Pancreas (tissue), 10 donors: ENCODE measurements at regions not wholly inside any gene's neighbourhood (a gene's known extent, or its start where the extent isn't known, plus 50 kb on each side); places are given as distances from the start of the nearest gene placed in this dataset.

Source experiments
- ATAC-seq, 4 donors: fragments of 200-7000 bp; cut with Tn5 transposase; one replicate each; pipeline versions ENCODE4 v1.8.0 to v1.9.1; 2020; ENCODE audit warnings: mild to moderate bottlenecking in 4 of 4, moderate library complexity in 4 of 4
- DNase-seq, 6 donors: peaks; one replicate each; pipeline ENCODE4 v3.0.0-alpha.2; 2020
- FAIRE-seq: peaks from 2 replicates; lab custom pipeline; 2012; peaks lifted over from hg19 to GRCh38; lab: Jason Lieb, UNC
- H3K27ac ChIP-seq, 4 donors: fragments of 200-600 bp; sonication (generic); 1 replicate in 3 of 4; 2 replicates in 1 of 4; pipeline versions ENCODE4 v1.5.0 to v1.8.0; 2020
- H3K27me3 ChIP-seq, 4 donors: fragments of 200-600 bp; one replicate each; pipeline ENCODE4 v1.8.0; 2021
- H3K36me3 ChIP-seq, 3 donors: fragments of 200-600 bp; sonication (generic) in 1 of 3; one replicate each; pipeline versions ENCODE4 v1.5.0 to v1.8.0; 2020 to 2021
- H3K4me1 ChIP-seq, 3 donors: fragments of 200-600 bp; one replicate each; pipeline ENCODE4 v1.8.0; 2021
- H3K4me3 ChIP-seq, 4 donors: fragments of 200-600 bp; sonication (generic) in 2 of 4; one replicate each; pipeline versions ENCODE4 v1.5.0 to v1.8.0; 2020 to 2021
- H3K9me3 ChIP-seq, 4 donors: fragments of 200-600 bp; one replicate each; pipeline ENCODE4 v1.8.0; 2021
- WGBS, 2 donors: extraction: QIAGEN DNeasy Blood & Tissue Kit; methylation state at CpG; one replicate each; pipeline ENCODE4 v1.1.7; 2013; 5-methylcytosine and 5-hydroxymethylcytosine counted together
- intact Hi-C, 3 donors: fragments of 100-400 bp; cut with DNase I; formaldehyde crosslinking; loops; one replicate each; pipeline versions ENCODE4 v1.11.1 to v1.14.2; 2022
- TF ChIP-seq, protein P1 (sequence below), 4 donors: fragments of 200-600 bp; sonication (generic) in 3 of 4; IDR thresholded peaks; one replicate each; pipeline versions ENCODE4 v1.5.0 to v1.8.0; 2021; ENCODE audit warnings: antibody characterized with exemption in 4 of 4
- donor health status: healthy with polysubstance abuse.
- donor health status: DM: no; HTN: no; CAD: no; lungs with moderate emphysema.
- donor health status: DM: no; HTN: no; CAD: no.
- donor health status: control.
- donor health status: control.
- donor health status: Bipolar disorder and iron deficiency.
- donor health status: DM: yes; HTN: yes; CAD: no.
- donor health status: DM: no; HTN: no; CAD: no.
- donor health status: DM: no; HTN: no; CAD: no.
- donor health status: DM: yes; HTN: yes; CAD: no.

DNA sequence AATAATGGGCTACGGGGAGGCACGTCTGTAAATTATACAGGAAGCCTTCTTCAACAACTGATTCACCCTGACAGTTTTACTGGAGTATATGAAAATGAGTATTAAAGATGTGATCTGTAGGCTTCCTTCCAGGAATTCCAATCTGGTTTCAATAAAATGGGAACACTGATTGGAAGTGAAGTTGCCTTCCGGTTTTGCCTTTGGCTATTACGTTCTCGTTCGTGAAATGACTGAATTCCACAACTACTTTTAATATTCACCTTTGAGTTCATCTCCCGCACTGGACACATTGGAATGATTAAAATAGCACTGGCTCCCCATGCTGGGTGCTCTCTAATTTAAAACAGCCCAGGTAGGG is 350.1 kb upstream of the MKI67 start:
- Histone ChIP-seq H3K4me3 (no peak overlapping the region), H3K27me3 (no peaks in the 10 kb centered on the region), H3K4me1 (no peaks in the 10 kb centered on the region), H3K27ac (no peak overlapping the region), H3K36me3 (no peaks in the 10 kb centered on the region), H3K9me3 (no peaks in the 10 kb centered on the region)
- 63 to 81% methylated on average over 7 of the region's 7 CpGs for WGBS, 2 donors
- DNase-seq (no peak), FAIRE-seq (no peak), ATAC-seq (no peak)
- TF ChIP-seq, protein P1, sequence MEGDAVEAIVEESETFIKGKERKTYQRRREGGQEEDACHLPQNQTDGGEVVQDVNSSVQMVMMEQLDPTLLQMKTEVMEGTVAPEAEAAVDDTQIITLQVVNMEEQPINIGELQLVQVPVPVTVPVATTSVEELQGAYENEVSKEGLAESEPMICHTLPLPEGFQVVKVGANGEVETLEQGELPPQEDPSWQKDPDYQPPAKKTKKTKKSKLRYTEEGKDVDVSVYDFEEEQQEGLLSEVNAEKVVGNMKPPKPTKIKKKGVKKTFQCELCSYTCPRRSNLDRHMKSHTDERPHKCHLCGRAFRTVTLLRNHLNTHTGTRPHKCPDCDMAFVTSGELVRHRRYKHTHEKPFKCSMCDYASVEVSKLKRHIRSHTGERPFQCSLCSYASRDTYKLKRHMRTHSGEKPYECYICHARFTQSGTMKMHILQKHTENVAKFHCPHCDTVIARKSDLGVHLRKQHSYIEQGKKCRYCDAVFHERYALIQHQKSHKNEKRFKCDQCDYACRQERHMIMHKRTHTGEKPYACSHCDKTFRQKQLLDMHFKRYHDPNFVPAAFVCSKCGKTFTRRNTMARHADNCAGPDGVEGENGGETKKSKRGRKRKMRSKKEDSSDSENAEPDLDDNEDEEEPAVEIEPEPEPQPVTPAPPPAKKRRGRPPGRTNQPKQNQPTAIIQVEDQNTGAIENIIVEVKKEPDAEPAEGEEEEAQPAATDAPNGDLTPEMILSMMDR (IDR thresholded peaks at IDR 0.05): no peak
- intact Hi-C loops: no loop called here

DNA sequence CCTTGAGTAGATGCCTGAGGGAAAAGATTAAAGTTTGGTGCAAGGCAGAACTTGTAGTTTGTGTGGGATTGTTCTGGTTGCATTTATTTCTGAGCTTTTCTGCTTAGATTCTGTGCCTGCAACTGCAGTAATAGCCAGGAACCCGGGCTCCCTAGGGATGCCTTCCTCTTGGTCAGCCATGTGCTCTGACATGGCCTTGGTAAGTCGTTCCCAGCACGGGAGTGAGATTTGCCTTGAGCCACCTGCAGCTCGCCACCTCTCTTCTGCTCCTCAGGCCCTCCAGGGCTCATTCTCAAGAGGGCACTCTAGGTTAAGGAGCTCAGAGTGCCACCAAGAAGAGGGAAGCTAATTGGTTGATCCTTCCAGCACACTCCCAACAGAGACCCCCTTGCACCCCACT is 350.6 kb upstream of the MKI67 start:
- 32 to 43% methylated on average over 4 of the region's 4 CpGs for WGBS, 2 donors
- intact Hi-C loops: no loop called here

DNA sequence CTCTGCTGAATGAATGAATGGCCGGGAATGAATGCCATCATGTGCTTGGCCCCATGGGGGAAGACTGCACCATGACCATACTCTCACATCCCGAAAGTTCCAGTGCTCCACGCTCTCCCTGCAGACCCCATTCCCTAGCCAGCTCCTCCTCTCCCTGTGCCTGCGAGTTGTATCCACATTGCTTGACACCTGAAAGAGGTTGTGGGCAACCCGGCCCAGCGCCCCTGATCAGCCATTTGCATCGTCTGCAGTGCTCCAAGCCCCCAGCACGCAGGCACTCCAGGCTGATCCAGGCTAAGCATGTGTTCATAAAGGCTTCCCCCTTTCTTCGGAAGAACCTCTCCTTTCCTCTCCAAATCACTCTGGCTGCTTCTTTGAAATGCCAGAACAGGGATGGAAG is 354.4 kb upstream of the MKI67 start:
- Histone ChIP-seq H3K4me1 (no peaks in the 10 kb centered on the region), H3K4me3 (no peak overlapping the region), H3K36me3 (no peaks in the 10 kb centered on the region), H3K9me3 (no peaks in the 10 kb centered on the region), H3K27me3 (no peaks in the 10 kb centered on the region), H3K27ac (no peak overlapping the region)
- no peak for ATAC-seq
- intact Hi-C loops: no loop called here
- WGBS, 2 donors: 45 to 58% methylated on average over 9 of the region's 9 CpGs
- TF ChIP-seq, protein P1 (IDR thresholded peaks at IDR 0.05): no peak
- no peak for FAIRE-seq
- no peak for DNase-seq

More for the DNA sequence above, 350.6 kb upstream of the MKI67 start:
- Histone ChIP-seq H3K4me1 (no peaks in the 10 kb centered on the region), H3K4me3 (no peak overlapping the region), H3K27ac (no peak overlapping the region), H3K27me3 (no peaks in the 10 kb centered on the region), H3K9me3 (no peaks in the 10 kb centered on the region), H3K36me3 (no peaks in the 10 kb centered on the region)
- FAIRE-seq (no peak), DNase-seq (no peak), ATAC-seq (no peak)
- TF ChIP-seq, protein P1 (IDR thresholded peaks at IDR 0.05): no peak

DNA sequence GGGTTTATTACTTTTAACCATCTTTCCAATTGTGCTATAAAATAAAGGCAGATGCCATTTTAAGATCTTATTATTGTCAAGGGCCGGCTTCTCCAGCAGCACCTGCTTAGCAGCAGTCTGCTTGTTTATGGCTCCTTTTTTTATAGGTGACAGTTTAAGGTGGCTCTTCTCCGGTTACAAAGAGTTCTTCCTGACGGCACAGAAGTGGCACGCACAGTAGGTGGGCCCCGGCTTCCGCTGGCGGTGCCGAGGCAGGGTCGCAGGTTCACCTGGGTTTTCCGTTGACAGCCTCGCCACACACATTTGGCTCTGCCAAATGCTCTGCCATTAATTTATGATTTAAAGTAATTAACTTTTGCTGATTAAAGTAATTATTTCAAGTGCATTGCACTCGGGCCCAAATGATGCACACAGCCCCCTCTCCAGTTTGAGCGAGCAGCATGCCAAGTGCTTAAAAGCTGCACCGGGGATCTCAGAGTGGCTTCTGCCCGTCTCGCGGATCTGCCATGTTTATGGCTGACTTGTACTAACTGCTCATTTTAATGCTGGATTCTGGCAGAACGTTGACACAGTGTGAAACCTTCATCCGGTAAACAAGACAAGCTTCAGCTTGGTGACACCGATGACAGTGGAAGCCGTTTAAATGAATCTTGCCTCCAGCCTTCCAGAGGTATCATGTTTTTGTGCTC is 355.1 kb upstream of the MKI67 start:
- Histone ChIP-seq H3K4me1 (no peaks in the 10 kb centered on the region), H3K36me3 (no peaks in the 10 kb centered on the region), H3K4me3 (no peak overlapping the region), H3K27ac (no peak overlapping the region), H3K9me3 (no peaks in the 10 kb centered on the region), H3K27me3 (no peaks in the 10 kb centered on the region)
- DNase-seq: no peak
- no peak for FAIRE-seq
- intact Hi-C loops: no loop called here
- no peak for ATAC-seq
- WGBS, 2 donors: 47 to 58% methylated on average over 21 of the region's 21 CpGs
- TF ChIP-seq, protein P1 (IDR thresholded peaks at IDR 0.05): no peak

DNA sequence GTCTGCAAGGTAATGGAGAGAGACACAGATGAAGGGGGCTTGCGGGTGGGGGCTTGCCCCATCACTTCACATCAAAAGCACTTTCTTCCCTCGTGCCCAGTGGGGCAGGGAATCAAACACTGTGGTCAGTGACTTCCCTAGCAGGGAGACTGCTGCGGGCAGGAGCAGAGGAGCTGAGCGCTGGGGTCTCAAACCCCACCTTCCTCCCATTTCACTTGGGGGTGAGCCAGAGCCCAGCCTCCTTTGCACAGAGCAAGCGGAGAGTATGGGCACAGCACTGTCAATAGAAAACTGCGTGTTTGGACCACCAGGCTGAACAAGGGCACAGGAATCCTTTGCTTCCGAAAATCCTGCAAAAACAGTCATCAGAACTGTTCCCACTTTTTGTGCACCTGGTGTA is 355.8 kb upstream of the MKI67 start:
- FAIRE-seq (no peak), DNase-seq (no peak), ATAC-seq (no peak)
- TF ChIP-seq, protein P1 (IDR thresholded peaks at IDR 0.05): no peak
- 57 to 75% methylated on average over 7 of the region's 7 CpGs for WGBS, 2 donors
- no peak overlapping the region for H3K27ac ChIP-seq
- no peaks in the 10 kb centered on the region for H3K9me3 ChIP-seq
- H3K4me1 ChIP-seq: no peaks in the 10 kb centered on the region
- no peak overlapping the region for H3K4me3 ChIP-seq
- no peaks in the 10 kb centered on the region for H3K27me3 ChIP-seq
- intact Hi-C loops: no loop called here
- H3K36me3 ChIP-seq: no peaks in the 10 kb centered on the region
